PC-3 (cell line): ENCODE measurements at regions not wholly inside any gene's neighbourhood (a gene's known extent, or its start where the extent isn't known, plus 50 kb on each side); places are given as distances from the start of the nearest gene placed in this dataset.

Experiments used
- ATAC-seq: fragments of 200-7000 bp; cut with Tn5 transposase; 2 replicates; pipeline ENCODE4 v1.9.1; 2020; ENCODE audit warnings: mild to moderate bottlenecking, moderate library complexity
- BruUV-seq: library from RNA; stranded (reverse); fragments of 400-500 nt; replicated peaks from 2 replicates; lab custom pipeline; 2021; lab: Mats Ljungman, UMichigan
- CTCF ChIA-PET: fragments of 300-600 bp; sonication (Branson Sonifier 250); formaldehyde crosslinking; loops from one replicate; lab custom pipeline; 2022; ENCODE audit warnings: antibody characterized with exemption; lab: Charles Lee
- POLR2A ChIA-PET: fragments of 300-600 bp; sonication (Branson Sonifier 250); formaldehyde crosslinking; loops from one replicate; lab custom pipeline; 2022; ENCODE audit warnings: antibody characterized with exemption; ENCODE audit not compliant: unreplicated experiment; lab: Charles Lee
- DNase-seq: peaks from one replicate; pipeline ENCODE4 v3.0.0-alpha.2; 2015
- H2AFZ ChIP-seq: fragments of 300-600 bp; sonication (generic); 2 replicates; pipeline ENCODE4 v1.6.0; 2016; ENCODE audit warnings: antibody characterized with exemption, low read length
- H3F3A ChIP-seq: fragments of 300-600 bp; sonication (generic); one replicate; pipeline ENCODE4 v1.6.0; 2017; ENCODE audit warnings: antibody characterized with exemption, low read length, control low read depth, mild to moderate bottlenecking; ENCODE audit not compliant: unreplicated experiment
- H3K27ac ChIP-seq: fragments of 300-600 bp; sonication (generic); 2 replicates; pipeline ENCODE4 v1.5.1; 2016; ENCODE audit warnings: mild to moderate bottlenecking, low read length
- H3K27me3 ChIP-seq: fragments of 300-600 bp; sonication (generic); 2 replicates; pipeline ENCODE4 v1.6.1; 2016; ENCODE audit warnings: low read length, mixed read lengths
- H3K36me3 ChIP-seq: fragments of 300-600 bp; sonication (generic); 2 replicates; pipeline ENCODE4 v1.6.1; 2016; ENCODE audit warnings: low read depth, mixed run types, low read length, mixed read lengths
- H3K4me1 ChIP-seq: fragments of 300-600 bp; sonication (generic); 2 replicates; pipeline ENCODE4 v1.5.1; 2016; ENCODE audit warnings: low read length; ENCODE audit not compliant: insufficient read depth
- H3K4me2 ChIP-seq: fragments of 300-600 bp; sonication (generic); 2 replicates; pipeline ENCODE4 v1.6.0; 2016; ENCODE audit warnings: low read length
- H3K4me3 ChIP-seq: fragments of 300-600 bp; sonication (generic); 2 replicates; pipeline ENCODE4 v1.5.1; 2016; ENCODE audit warnings: mild to moderate bottlenecking, low read length, mixed read lengths
- H3K79me2 ChIP-seq: fragments of 300-600 bp; sonication (generic); 2 replicates; pipeline ENCODE4 v1.6.1; 2017; ENCODE audit warnings: low read length, mixed read lengths
- H3K9ac ChIP-seq: fragments of 300-600 bp; sonication (generic); 2 replicates; pipeline ENCODE4 v1.6.0; 2016; ENCODE audit warnings: mild to moderate bottlenecking, low read length
- H3K9me2 ChIP-seq: fragments of 300-600 bp; sonication (generic); replicated peaks from 2 replicates; pipeline ENCODE4 v1.6.1; 2016; ENCODE audit warnings: mixed run types, low read length, mixed read lengths
- H3K9me3 ChIP-seq: fragments of 300-600 bp; sonication (generic); 2 replicates; pipeline ENCODE4 v1.6.1; 2016; ENCODE audit warnings: low read length, mixed read lengths
- H4K20me1 ChIP-seq: fragments of 300-600 bp; sonication (generic); 2 replicates; pipeline ENCODE4 v1.6.1; 2016; ENCODE audit warnings: low read length, mixed read lengths
- EZH2 ChIP-seq: fragments of 300-600 bp; sonication (generic); IDR thresholded peaks from one replicate; pipeline ENCODE4 v1.6.1; 2017; ENCODE audit warnings: antibody characterized with exemption, mild to moderate bottlenecking, low read length; ENCODE audit not compliant: unreplicated experiment
- EZH2phosphoT487 ChIP-seq: fragments of 300-600 bp; sonication (generic); IDR thresholded peaks from 2 replicates; pipeline ENCODE4 v1.6.1; 2018; ENCODE audit warnings: mild to moderate bottlenecking, antibody characterized with exemption, low read length, borderline replicate concordance
- intact Hi-C: fragments of 100-400 bp; cut with micrococcal nuclease; formaldehyde crosslinking; loops from 2 replicates; pipeline ENCODE4 v1.9.0; 2023
- TF ChIP-seq, protein P1 (sequence below): fragments of 300-600 bp; sonication (generic); conservative IDR thresholded peaks from 2 replicates; pipeline ENCODE4 v1.5.1; 2017; ENCODE audit warnings: antibody characterized with exemption, low read depth, mild to moderate bottlenecking, low read length

DNA sequence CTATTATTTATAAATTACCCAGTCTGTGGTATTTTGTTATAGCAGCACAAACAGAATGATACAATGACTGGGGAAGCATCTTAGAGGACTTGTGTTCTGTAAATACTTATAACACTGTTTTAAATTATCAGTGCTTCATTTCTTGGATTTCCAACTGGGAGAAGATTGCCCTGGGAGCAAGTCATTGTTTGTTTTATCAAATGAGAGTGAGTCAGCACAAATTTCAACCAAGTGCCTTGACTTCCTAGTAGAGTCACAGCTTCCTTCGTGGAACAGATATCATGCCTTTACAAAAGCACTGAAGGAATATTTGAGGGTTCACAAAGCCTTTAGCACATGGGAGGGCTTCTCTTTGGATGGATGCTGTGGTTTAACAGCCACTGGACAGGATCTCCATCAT, 234.1 kb downstream of the KTN1 start:
- POLR2A ChIA-PET = no interaction called here
- DNase-seq (peak; percentile 59), ATAC-seq (peak; percentile 73)
- Histone ChIP-seq H3F3A (no peaks in the 10 kb centered on the region), H3K36me3 (no peaks in the 10 kb centered on the region), H3K9me2 (no peaks in the 10 kb centered on the region), H3K27ac (no peak overlapping the region), H3K79me2 (no peaks in the 10 kb centered on the region), H3K9me3 (no peaks in the 10 kb centered on the region), H3K4me2 (0 out of 2 replicates have a peak overlapping the region, but pooled peaks have one; percentile 0), H3K4me3 (no peak overlapping the region), H3K9ac (no peak overlapping the region), H3K27me3 (no peaks in the 10 kb centered on the region), H3K4me1 (peaks cover 16% of the 10 kb centered on the region), H4K20me1 (no peaks in the 10 kb centered on the region), H2AFZ (peak overlapping the region; percentile 44; the same call in 1 of the 2 replicates)
- intact Hi-C loops = no loop called here
- CTCF ChIA-PET = no interaction called here
- no TSS peak for BruUV-seq
- TF ChIP-seq EZH2phosphoT487 (no peak), EZH2 (no peak)
- TF ChIP-seq, protein P1, sequence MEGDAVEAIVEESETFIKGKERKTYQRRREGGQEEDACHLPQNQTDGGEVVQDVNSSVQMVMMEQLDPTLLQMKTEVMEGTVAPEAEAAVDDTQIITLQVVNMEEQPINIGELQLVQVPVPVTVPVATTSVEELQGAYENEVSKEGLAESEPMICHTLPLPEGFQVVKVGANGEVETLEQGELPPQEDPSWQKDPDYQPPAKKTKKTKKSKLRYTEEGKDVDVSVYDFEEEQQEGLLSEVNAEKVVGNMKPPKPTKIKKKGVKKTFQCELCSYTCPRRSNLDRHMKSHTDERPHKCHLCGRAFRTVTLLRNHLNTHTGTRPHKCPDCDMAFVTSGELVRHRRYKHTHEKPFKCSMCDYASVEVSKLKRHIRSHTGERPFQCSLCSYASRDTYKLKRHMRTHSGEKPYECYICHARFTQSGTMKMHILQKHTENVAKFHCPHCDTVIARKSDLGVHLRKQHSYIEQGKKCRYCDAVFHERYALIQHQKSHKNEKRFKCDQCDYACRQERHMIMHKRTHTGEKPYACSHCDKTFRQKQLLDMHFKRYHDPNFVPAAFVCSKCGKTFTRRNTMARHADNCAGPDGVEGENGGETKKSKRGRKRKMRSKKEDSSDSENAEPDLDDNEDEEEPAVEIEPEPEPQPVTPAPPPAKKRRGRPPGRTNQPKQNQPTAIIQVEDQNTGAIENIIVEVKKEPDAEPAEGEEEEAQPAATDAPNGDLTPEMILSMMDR = no peak

DNA sequence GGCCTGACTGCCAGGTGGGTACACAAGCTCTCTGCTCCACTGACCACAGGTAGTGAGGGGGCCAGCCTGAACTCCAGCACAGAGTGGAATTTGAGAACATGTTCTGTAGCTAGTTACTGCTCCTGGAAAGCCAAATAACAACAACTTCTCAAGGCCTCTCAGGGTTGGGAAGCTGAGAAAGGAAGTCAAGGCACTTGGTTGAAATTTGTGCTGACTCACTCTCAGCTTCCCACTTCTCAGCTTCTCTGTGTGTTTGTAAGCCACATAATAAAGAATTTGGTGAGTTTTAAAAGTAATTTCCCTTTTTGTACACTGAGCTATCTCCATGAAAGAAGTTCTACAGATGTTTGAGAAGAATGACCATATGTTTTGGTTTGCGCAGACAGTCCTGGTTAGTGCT, 234.9 kb downstream of the KTN1 start:
- TF ChIP-seq EZH2phosphoT487 = no peak
- TF ChIP-seq, protein P1 = no peak
- no peak for TF ChIP-seq EZH2
- no peaks in the 10 kb centered on the region for H3K27me3 ChIP-seq
- ATAC-seq = no peak
- H2AFZ ChIP-seq = peak overlapping the region; percentile 44
- no peaks in the 10 kb centered on the region for H3K9me3 ChIP-seq
- no peaks in the 10 kb centered on the region for H3K9me2 ChIP-seq
- peaks cover 16% of the 10 kb centered on the region for H3K4me1 ChIP-seq
- 0 out of 2 replicates have a peak overlapping the region, but pooled peaks have one; percentile 2 for H3K27ac ChIP-seq
- no TSS peak for BruUV-seq
- intact Hi-C loops = no loop called here
- H4K20me1 ChIP-seq = no peaks in the 10 kb centered on the region
- no peaks in the 10 kb centered on the region for H3K36me3 ChIP-seq
- ChIA-PET CTCF (no interaction called here), POLR2A (interaction anchor here (0.5 kb wide), 1 partner anchor 246 kb away, joined by 3 read pairs; no protein-coding TSS in a partner anchor)
- no peak overlapping the region for H3K9ac ChIP-seq
- H3F3A ChIP-seq = no peaks in the 10 kb centered on the region
- no peak overlapping the region for H3K4me3 ChIP-seq
- no peaks in the 10 kb centered on the region for H3K79me2 ChIP-seq
- no peak for DNase-seq
- no peak overlapping the region for H3K4me2 ChIP-seq

- DNase-seq (no peak), ATAC-seq (no peak)
- no peak overlapping the region for H3K27ac ChIP-seq
- no TSS peak for BruUV-seq
- no peak overlapping the region for H3K9ac ChIP-seq
- H3K79me2 ChIP-seq = no peaks in the 10 kb centered on the region
- H4K20me1 ChIP-seq = no peaks in the 10 kb centered on the region
- no peak for TF ChIP-seq EZH2phosphoT487
- TF ChIP-seq, protein P1 = no peak
- TF ChIP-seq EZH2 = no peak
- no peaks in the 10 kb centered on the region for H3K36me3 ChIP-seq
- CTCF ChIA-PET = no interaction called here
- H3K27me3 ChIP-seq = no peaks in the 10 kb centered on the region
- no peaks in the 10 kb centered on the region for H3F3A ChIP-seq
- intact Hi-C loops = no loop called here
- no peak overlapping the region for H2AFZ ChIP-seq
- H3K4me1 ChIP-seq = peaks cover 16% of the 10 kb centered on the region
- H3K9me2 ChIP-seq = no peaks in the 10 kb centered on the region
- H3K4me3 ChIP-seq = no peak overlapping the region
- peaks cover 4% of the 10 kb centered on the region; the same call in 1 of the 2 replicates for H3K9me3 ChIP-seq
- H3K4me2 ChIP-seq = no peak overlapping the region
- POLR2A ChIA-PET = interaction anchor here (0.6 kb wide), 1 partner anchor 708 kb away, joined by 7 read pairs; no protein-coding TSS in a partner anchor
These were observed 236.2 kb downstream of the KTN1 start for GRCh38 chr14:55816225-55816624.
